ENCODE measurements at regions not wholly inside any gene's neighbourhood (a gene's known extent, or its start where the extent isn't known, plus 50 kb on each side); places are given as distances from the start of the nearest gene placed in this dataset.

- Mint-ChIP-seq H3K27me3 (ENCODE audit: low read depth) (peaks cover 11% of the 10 kb centered on the region; the same call in 1 of the 2 replicates), H3K36me3 (peaks cover 6% of the 10 kb centered on the region; the same call in 1 of the 2 replicates), H3K4me1 (no peaks in the 10 kb centered on the region), H3K4me3 (no peak overlapping the region), H3K9me3 (peaks cover 15% of the 10 kb centered on the region), H3K27ac (no peak overlapping the region)
- POLR2A ChIA-PET: no interaction called here
- no peak for TF ChIP-seq AR (CRISPR knock-in tag; IDR thresholded peaks at IDR 0.05)
- DNase-seq (ENCODE audit: low spot score) (no peak), ATAC-seq (no peak)
- CTCF ChIA-PET: interaction anchor here (1.3 kb wide), 1 partner anchor 52 kb away, joined by 4 read pairs; no protein-coding TSS in a partner anchor
These were observed 95.4 kb upstream of the MRI1 start for GRCh38 chr19:13668964-13669363.

DNA sequence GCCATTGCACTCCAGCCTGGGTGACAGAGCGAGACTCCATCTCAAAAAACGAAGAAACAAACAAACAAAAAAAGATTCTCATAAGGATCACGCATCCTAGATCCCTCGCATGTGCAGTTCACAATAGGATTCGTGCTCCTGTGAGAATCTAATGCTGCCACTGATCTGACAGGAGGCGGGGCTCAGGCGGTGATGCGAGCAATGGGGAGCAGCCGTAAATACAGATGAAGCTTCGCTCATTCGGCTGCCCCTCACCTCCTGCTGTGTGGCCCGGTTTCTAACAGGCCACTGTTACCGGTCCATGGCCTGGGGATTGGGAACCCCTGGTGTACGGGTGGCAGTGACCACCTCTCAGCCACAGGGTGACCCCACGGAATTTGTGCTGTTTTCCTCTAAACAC is 98.2 kb upstream of the MRI1 start:
- Mint-ChIP-seq H3K27ac (no peak overlapping the region), H3K36me3 (no peaks in the 10 kb centered on the region), H3K4me1 (no peaks in the 10 kb centered on the region), H3K9me3 (no peaks in the 10 kb centered on the region), H3K27me3 (ENCODE audit: low read depth) (0 out of 2 replicates have a peak, but pooled peaks cover 3% of the 10 kb centered on the region), H3K4me3 (no peak overlapping the region)
- ChIA-PET POLR2A (no interaction called here), CTCF (no interaction called here)
- TF ChIP-seq NFYB (CRISPR knock-in tag; conservative IDR thresholded peaks at IDR 0.05; ENCODE audit: low read depth): no peak
- TF ChIP-seq PRRX2 (CRISPR knock-in tag; IDR thresholded peaks at IDR 0.05): no peak
- no peak for TF ChIP-seq AFF4 (CRISPR knock-in tag; IDR thresholded peaks at IDR 0.05; ENCODE audit: borderline replicate concordance)
- TF ChIP-seq, protein P1, sequence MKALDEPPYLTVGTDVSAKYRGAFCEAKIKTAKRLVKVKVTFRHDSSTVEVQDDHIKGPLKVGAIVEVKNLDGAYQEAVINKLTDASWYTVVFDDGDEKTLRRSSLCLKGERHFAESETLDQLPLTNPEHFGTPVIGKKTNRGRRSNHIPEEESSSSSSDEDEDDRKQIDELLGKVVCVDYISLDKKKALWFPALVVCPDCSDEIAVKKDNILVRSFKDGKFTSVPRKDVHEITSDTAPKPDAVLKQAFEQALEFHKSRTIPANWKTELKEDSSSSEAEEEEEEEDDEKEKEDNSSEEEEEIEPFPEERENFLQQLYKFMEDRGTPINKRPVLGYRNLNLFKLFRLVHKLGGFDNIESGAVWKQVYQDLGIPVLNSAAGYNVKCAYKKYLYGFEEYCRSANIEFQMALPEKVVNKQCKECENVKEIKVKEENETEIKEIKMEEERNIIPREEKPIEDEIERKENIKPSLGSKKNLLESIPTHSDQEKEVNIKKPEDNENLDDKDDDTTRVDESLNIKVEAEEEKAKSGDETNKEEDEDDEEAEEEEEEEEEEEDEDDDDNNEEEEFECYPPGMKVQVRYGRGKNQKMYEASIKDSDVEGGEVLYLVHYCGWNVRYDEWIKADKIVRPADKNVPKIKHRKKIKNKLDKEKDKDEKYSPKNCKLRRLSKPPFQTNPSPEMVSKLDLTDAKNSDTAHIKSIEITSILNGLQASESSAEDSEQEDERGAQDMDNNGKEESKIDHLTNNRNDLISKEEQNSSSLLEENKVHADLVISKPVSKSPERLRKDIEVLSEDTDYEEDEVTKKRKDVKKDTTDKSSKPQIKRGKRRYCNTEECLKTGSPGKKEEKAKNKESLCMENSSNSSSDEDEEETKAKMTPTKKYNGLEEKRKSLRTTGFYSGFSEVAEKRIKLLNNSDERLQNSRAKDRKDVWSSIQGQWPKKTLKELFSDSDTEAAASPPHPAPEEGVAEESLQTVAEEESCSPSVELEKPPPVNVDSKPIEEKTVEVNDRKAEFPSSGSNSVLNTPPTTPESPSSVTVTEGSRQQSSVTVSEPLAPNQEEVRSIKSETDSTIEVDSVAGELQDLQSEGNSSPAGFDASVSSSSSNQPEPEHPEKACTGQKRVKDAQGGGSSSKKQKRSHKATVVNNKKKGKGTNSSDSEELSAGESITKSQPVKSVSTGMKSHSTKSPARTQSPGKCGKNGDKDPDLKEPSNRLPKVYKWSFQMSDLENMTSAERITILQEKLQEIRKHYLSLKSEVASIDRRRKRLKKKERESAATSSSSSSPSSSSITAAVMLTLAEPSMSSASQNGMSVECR (CRISPR knock-in tag; IDR thresholded peaks at IDR 0.05; ENCODE audit: borderline replicate concordance): no peak
- no peak for TF ChIP-seq CREM (CRISPR knock-in tag; IDR thresholded peaks at IDR 0.05)
- TF ChIP-seq, protein P2, sequence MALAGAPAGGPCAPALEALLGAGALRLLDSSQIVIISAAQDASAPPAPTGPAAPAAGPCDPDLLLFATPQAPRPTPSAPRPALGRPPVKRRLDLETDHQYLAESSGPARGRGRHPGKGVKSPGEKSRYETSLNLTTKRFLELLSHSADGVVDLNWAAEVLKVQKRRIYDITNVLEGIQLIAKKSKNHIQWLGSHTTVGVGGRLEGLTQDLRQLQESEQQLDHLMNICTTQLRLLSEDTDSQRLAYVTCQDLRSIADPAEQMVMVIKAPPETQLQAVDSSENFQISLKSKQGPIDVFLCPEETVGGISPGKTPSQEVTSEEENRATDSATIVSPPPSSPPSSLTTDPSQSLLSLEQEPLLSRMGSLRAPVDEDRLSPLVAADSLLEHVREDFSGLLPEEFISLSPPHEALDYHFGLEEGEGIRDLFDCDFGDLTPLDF (CRISPR knock-in tag; IDR thresholded peaks at IDR 0.05): no peak
- no peak for TF ChIP-seq CBFB (CRISPR knock-in tag; IDR thresholded peaks at IDR 0.05; ENCODE audit: low read depth)
- no peak for TF ChIP-seq EMX1 (CRISPR knock-in tag; IDR thresholded peaks at IDR 0.05)
- no peak for TF ChIP-seq ZNF671 (CRISPR knock-in tag; IDR thresholded peaks at IDR 0.05)
- TF ChIP-seq, protein P3, sequence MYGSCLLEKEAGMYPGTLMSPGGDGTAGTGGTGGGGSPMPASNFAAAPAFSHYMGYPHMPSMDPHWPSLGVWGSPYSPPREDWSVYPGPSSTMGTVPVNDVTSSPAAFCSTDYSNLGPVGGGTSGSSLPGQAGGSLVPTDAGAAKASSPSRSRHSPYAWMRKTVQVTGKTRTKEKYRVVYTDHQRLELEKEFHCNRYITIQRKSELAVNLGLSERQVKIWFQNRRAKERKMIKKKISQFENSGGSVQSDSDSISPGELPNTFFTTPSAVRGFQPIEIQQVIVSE (CRISPR knock-in tag; IDR thresholded peaks at IDR 0.05; ENCODE audit: borderline replicate concordance): no peak
- TF ChIP-seq SMAD3 (CRISPR knock-in tag; IDR thresholded peaks at IDR 0.05; ENCODE audit: borderline replicate concordance): no peak
- TF ChIP-seq, protein P4, sequence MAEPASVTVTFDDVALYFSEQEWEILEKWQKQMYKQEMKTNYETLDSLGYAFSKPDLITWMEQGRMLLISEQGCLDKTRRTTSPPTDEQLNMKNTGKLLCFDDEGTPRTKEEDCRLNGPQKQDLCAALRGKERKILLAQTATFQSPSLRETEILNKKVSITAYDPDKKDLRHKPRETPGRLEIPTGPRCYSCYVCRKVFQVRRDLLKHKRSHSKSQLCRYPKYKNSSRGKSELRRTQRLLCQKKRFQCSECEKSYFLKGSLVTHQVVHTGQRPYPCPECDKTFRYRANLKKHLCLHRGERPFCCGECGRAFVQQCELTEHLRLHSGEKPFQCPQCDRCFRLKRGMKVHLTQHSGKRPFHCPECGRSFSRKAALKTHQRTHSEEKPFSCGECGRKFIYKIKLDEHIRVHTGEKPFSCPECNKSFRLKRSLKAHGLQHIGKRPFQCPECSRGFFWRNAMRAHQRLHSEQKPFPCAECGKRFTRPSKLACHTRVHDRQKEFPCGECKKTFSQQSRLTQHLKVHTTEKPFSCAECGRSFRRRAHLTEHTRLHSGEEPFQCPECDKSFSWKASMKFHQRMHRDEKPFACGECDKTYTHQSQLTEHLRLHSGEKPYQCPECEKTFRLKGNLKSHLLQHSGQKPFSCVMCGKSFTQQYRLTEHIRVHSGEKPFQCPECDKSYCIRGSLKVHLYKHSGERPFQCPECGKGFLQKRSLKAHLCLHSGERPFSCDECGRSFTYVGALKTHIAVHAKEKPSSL (CRISPR knock-in tag; conservative IDR thresholded peaks at IDR 0.05): no peak
- no peak for TF ChIP-seq ZNF263 (CRISPR knock-in tag; IDR thresholded peaks at IDR 0.05; ENCODE audit: low read depth)
- no peak for TF ChIP-seq GABPB1 (CRISPR knock-in tag; IDR thresholded peaks at IDR 0.05)
- TF ChIP-seq, protein P5, sequence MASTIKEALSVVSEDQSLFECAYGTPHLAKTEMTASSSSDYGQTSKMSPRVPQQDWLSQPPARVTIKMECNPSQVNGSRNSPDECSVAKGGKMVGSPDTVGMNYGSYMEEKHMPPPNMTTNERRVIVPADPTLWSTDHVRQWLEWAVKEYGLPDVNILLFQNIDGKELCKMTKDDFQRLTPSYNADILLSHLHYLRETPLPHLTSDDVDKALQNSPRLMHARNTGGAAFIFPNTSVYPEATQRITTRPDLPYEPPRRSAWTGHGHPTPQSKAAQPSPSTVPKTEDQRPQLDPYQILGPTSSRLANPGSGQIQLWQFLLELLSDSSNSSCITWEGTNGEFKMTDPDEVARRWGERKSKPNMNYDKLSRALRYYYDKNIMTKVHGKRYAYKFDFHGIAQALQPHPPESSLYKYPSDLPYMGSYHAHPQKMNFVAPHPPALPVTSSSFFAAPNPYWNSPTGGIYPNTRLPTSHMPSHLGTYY (CRISPR knock-in tag; IDR thresholded peaks at IDR 0.05): no peak
- TF ChIP-seq ZNF121 (CRISPR knock-in tag; IDR thresholded peaks at IDR 0.05): no peak
- TF ChIP-seq ZNF232 (CRISPR knock-in tag; IDR thresholded peaks at IDR 0.05): no peak
- TF ChIP-seq NR2C2 (CRISPR knock-in tag; IDR thresholded peaks at IDR 0.05): no peak
- ATAC-seq (no peak), DNase-seq (ENCODE audit: low spot score) (peak; percentile 20)

Data from WTC11 (cell line).